ENCODE measurements at regions not wholly inside any gene's neighbourhood (a gene's known extent, or its start where the extent isn't known, plus 50 kb on each side); places are given as distances from the start of the nearest gene placed in this dataset.

GRCh38 chr7:124489925-124490324 is 275.7 kb downstream of the GPR37 start:
- H3K4me1 Mint-ChIP-seq: peaks cover 11% of the 10 kb centered on the region; the same call in 2 of the 3 replicates
- no peak overlapping the region for H3K27ac ChIP-seq (ENCODE audit: low read depth)
- no peaks in the 10 kb centered on the region for H3K27me3 Mint-ChIP-seq (ENCODE audit: insufficient read depth, low read depth, poor library complexity)
- H4K20me1 ChIP-seq (replicated peaks; ENCODE audit: insufficient read depth): no peaks in the 10 kb centered on the region
- no peak for TF ChIP-seq CREB1 (CRISPR knock-in tag; IDR thresholded peaks at IDR 0.05; ENCODE audit: low read depth)
- no peak for TF ChIP-seq EZH2phosphoT487 (IDR thresholded peaks at IDR 0.05; ENCODE audit: unreplicated experiment)
- TF ChIP-seq POLR2AphosphoS5 (IDR thresholded peaks at IDR 0.05; ENCODE audit: low read depth): no peak
- TF ChIP-seq JUNB (IDR thresholded peaks at IDR 0.05; ENCODE audit: unreplicated experiment): no peak
- no peak for TF ChIP-seq REST (IDR thresholded peaks at IDR 0.05; ENCODE audit: unreplicated experiment)
- no peak for TF ChIP-seq CTCF (conservative IDR thresholded peaks at IDR 0.05; ENCODE audit: low read depth in 2 of 2)
- TF ChIP-seq NANOG (IDR thresholded peaks at IDR 0.05; ENCODE audit: borderline replicate concordance): no peak
- no peak for TF ChIP-seq ZNF114 (CRISPR knock-in tag; IDR thresholded peaks at IDR 0.05)
- no peak for TF ChIP-seq ZNF462 (CRISPR knock-in tag; IDR thresholded peaks at IDR 0.05)
- no peak overlapping the region for H2AFZ ChIP-seq
- no peaks in the 10 kb centered on the region; the same call in 1 of the 2 replicates for H3K4me1 ChIP-seq (ENCODE audit: insufficient read depth)
- H3K4me3 Mint-ChIP-seq: no peak overlapping the region
- DNase-seq (ENCODE audit: low spot score) (peak; percentile 9), ATAC-seq (no peak)
- no peak overlapping the region for H3K4me3 ChIP-seq
- H3K79me2 ChIP-seq (replicated peaks; ENCODE audit: insufficient read depth): no peaks in the 10 kb centered on the region
- peak overlapping the region; percentile 48; the same call in 1 of the 2 replicates for H3K27ac Mint-ChIP-seq
- H3K36me3 Mint-ChIP-seq (ENCODE audit: low read depth): no peaks in the 10 kb centered on the region
- no peaks in the 10 kb centered on the region for H3F3A ChIP-seq (replicated peaks; ENCODE audit: low read depth)
- no peaks in the 10 kb centered on the region for H3K36me3 ChIP-seq (ENCODE audit: insufficient read depth)
- 0 out of 2 replicates have a peak overlapping the region, but pooled peaks have one; percentile 12 for H3K4me2 ChIP-seq
- no peaks in the 10 kb centered on the region for H3K9me3 Mint-ChIP-seq
- H3K9me2 ChIP-seq (ENCODE audit: insufficient read depth): no peaks in the 10 kb centered on the region
- H3K27me3 ChIP-seq (ENCODE audit: insufficient read depth): no peaks in the 10 kb centered on the region

Data from GM23338 (cell line).